Body of pancreas (tissue), 4 donors: ENCODE measurements at regions not wholly inside any gene's neighbourhood (a gene's known extent, or its start where the extent isn't known, plus 50 kb on each side); places are given as distances from the start of the nearest gene placed in this dataset.

Experiments used
- CTCF ChIP-seq, 7 experiments: fragments of 450-650 bp in 4 of 7; fragments of 200-600 bp in 3 of 7; sonication (generic) in 3 of 7; IDR thresholded peaks; one replicate each; pipeline ENCODE4 v1.5.1; 2016 to 2019; ENCODE audit warnings: antibody characterized with exemption in 7 of 7
- POLR2A ChIP-seq, 3 donors: fragments of 450-650 bp; IDR thresholded peaks; one replicate each; pipeline ENCODE4 v1.6.1; 2016; ENCODE audit warnings: antibody characterized with exemption in 3 of 3, mild to moderate bottlenecking in 2 of 3

DNA sequence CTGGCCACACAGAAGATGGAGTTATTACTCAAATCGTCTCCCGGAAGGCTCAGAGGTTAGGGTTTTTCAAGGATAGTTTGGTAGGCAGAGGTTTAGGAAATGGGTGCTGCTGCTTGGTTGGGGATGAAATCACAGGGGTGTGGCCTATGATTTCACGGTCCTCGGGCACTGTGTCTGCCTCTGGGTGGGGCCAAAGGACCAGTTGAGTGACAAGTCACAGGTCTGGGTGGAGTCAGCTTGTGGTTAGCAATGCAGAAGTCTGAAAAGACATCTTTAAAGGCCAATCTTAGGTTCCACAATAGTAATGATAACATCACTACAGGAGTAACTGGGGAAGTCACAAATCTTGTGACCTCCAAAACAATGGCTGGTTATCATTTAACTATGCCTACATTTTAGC, 387.8 kb downstream of the ZNF521 start:
- TF ChIP-seq CTCF (IDR thresholded peaks at IDR 0.05) (no peak), POLR2A (IDR thresholded peaks at IDR 0.05) (no peak)
